HEK293T (cell line): ENCODE measurements at regions not wholly inside any gene's neighbourhood (a gene's known extent, or its start where the extent isn't known, plus 50 kb on each side); places are given as distances from the start of the nearest gene placed in this dataset.

Experiments
- CTCF ChIA-PET: fragments of 350-600 bp; formaldehyde crosslinking; extraction: SDS; loops from one replicate; lab custom pipeline; 2021; ENCODE audit warnings: antibody characterized with exemption, inconsistent platforms; lab: Yijun Ruan, JAX
- POLR2A ChIA-PET: fragments of 350-600 bp; formaldehyde crosslinking; extraction: SDS; loops from one replicate; lab custom pipeline; 2020; ENCODE audit warnings: antibody characterized with exemption, inconsistent platforms; lab: Yijun Ruan, JAX
- DNase-seq: peaks from one replicate; pipeline ENCODE4 v3.0.0; 2012; ENCODE audit warnings: mixed read lengths; ENCODE audit errors: extremely low spot score
- ARNT ChIP-seq: fragments of 450-650 bp; IDR thresholded peaks from 2 replicates; pipeline ENCODE4 v1.6.1; 2017; ENCODE audit warnings: mild to moderate bottlenecking
- BHLHE40 ChIP-seq: fragments of 450-650 bp; IDR thresholded peaks from 2 replicates; pipeline ENCODE4 v1.6.1; 2016; ENCODE audit warnings: mild to moderate bottlenecking, moderate library complexity, borderline replicate concordance
- CTBP1 ChIP-seq: fragments of 450-650 bp; IDR thresholded peaks from 2 replicates; pipeline ENCODE4 v1.6.1; 2016; ENCODE audit warnings: borderline replicate concordance
- ELF4 ChIP-seq: fragments of 450-650 bp; IDR thresholded peaks from 2 replicates; pipeline ENCODE4 v1.6.1; 2017; ENCODE audit warnings: antibody characterized with exemption
- FOXA1 ChIP-seq: fragments of 450-650 bp; IDR thresholded peaks from 2 replicates; pipeline ENCODE4 v1.6.1; 2016; ENCODE audit warnings: mild to moderate bottlenecking
- FOXK2 ChIP-seq: fragments of 450-650 bp; IDR thresholded peaks from 2 replicates; pipeline ENCODE4 v1.6.1; 2016; ENCODE audit warnings: mild to moderate bottlenecking
- FOXM1 ChIP-seq: fragments of 450-650 bp; IDR thresholded peaks from 2 replicates; pipeline ENCODE4 v1.6.1; 2017; ENCODE audit warnings: mild to moderate bottlenecking, borderline replicate concordance
- HDGF ChIP-seq: fragments of 450-650 bp; IDR thresholded peaks from 2 replicates; pipeline ENCODE4 v1.6.1; 2017; ENCODE audit warnings: antibody characterized with exemption, borderline replicate concordance
- L3MBTL2 ChIP-seq: fragments of 450-650 bp; conservative IDR thresholded peaks from 2 replicates; pipeline ENCODE4 v1.6.1; 2016; ENCODE audit warnings: mild to moderate bottlenecking
- LEF1 ChIP-seq: fragments of 450-650 bp; IDR thresholded peaks from 2 replicates; pipeline ENCODE4 v1.6.1; 2017; ENCODE audit warnings: mild to moderate bottlenecking, borderline replicate concordance
- NFRKB ChIP-seq: fragments of 450-650 bp; IDR thresholded peaks from 2 replicates; pipeline ENCODE4 v1.6.1; 2016; ENCODE audit warnings: mild to moderate bottlenecking, moderate library complexity
- PKNOX1 ChIP-seq: fragments of 450-650 bp; IDR thresholded peaks from 2 replicates; pipeline ENCODE4 v1.6.1; 2016
- SP1 ChIP-seq: fragments of 450-650 bp; IDR thresholded peaks from 2 replicates; pipeline ENCODE4 v1.6.1; 2017
- SUZ12 ChIP-seq: fragments of 450-650 bp; IDR thresholded peaks from 2 replicates; pipeline ENCODE4 v1.6.1; 2016; ENCODE audit warnings: mild to moderate bottlenecking
- TARDBP ChIP-seq: fragments of 450-650 bp; IDR thresholded peaks from 2 replicates; pipeline ENCODE4 v1.6.1; 2016
- ZNF384 ChIP-seq: fragments of 450-650 bp; IDR thresholded peaks from 2 replicates; pipeline ENCODE4 v1.6.1; 2016

GRCh38 chr2:226378753-226379705 is 420.6 kb downstream of the IRS1 start:
- POLR2A ChIA-PET: no interaction called here
- TF ChIP-seq SUZ12: no peak
- no peak for TF ChIP-seq HDGF
- TF ChIP-seq PKNOX1: no peak
- TF ChIP-seq FOXA1: no peak
- TF ChIP-seq SP1: no peak
- TF ChIP-seq ZNF384: no peak
- no peak for TF ChIP-seq ELF4
- TF ChIP-seq NFRKB: no peak
- no peak for TF ChIP-seq L3MBTL2
- no peak for TF ChIP-seq FOXM1
- no peak for TF ChIP-seq BHLHE40
- no peak for TF ChIP-seq FOXK2
- TF ChIP-seq LEF1: no peak

GRCh38 chr2:226376516-226377180 is 423.0 kb downstream of the IRS1 start:
- POLR2A ChIA-PET: no interaction called here
- CTCF ChIA-PET: no interaction called here
- TF ChIP-seq SUZ12 (no peak), FOXK2 (no peak), HDGF (no peak), ARNT (no peak)
- no peak for DNase-seq

More at GRCh38 chr2:226378753-226379705, 420.6 kb downstream of the IRS1 start:
- DNase-seq: no peak
- CTCF ChIA-PET: no interaction called here

GRCh38 chr2:226366920-226367319 is 432.7 kb downstream of the IRS1 start:
- no peak for TF ChIP-seq BHLHE40
- no peak for TF ChIP-seq LEF1
- TF ChIP-seq NFRKB: no peak
- TF ChIP-seq FOXM1: no peak
- no peak for TF ChIP-seq ARNT
- no peak for TF ChIP-seq ELF4
- TF ChIP-seq FOXA1: no peak
- no peak for TF ChIP-seq TARDBP
- TF ChIP-seq CTBP1: no peak
- TF ChIP-seq L3MBTL2: no peak
- TF ChIP-seq SP1: no peak
- no peak for TF ChIP-seq FOXK2
- no peak for TF ChIP-seq HDGF
- TF ChIP-seq PKNOX1: no peak
- no peak for TF ChIP-seq ZNF384
- TF ChIP-seq SUZ12: no peak
- CTCF ChIA-PET: interaction anchor here (0.6 kb wide), 1 partner anchor 152 kb away, joined by 3 read pairs; no protein-coding TSS in a partner anchor
- no peak for DNase-seq
- POLR2A ChIA-PET: no interaction called here

- POLR2A ChIA-PET: no interaction called here
- no peak for DNase-seq
- CTCF ChIA-PET: no interaction called here
- TF ChIP-seq BHLHE40: no peak
- no peak for TF ChIP-seq FOXA1
- no peak for TF ChIP-seq NFRKB
- no peak for TF ChIP-seq SP1
- no peak for TF ChIP-seq CTBP1
- TF ChIP-seq LEF1: no peak
- no peak for TF ChIP-seq ELF4
- no peak for TF ChIP-seq SUZ12
- TF ChIP-seq ZNF384: no peak
- no peak for TF ChIP-seq L3MBTL2
- no peak for TF ChIP-seq FOXM1
- no peak for TF ChIP-seq FOXK2
- no peak for TF ChIP-seq ARNT
- no peak for TF ChIP-seq HDGF
- TF ChIP-seq TARDBP: no peak
- no peak for TF ChIP-seq PKNOX1
These were observed 435.4 kb downstream of the IRS1 start for GRCh38 chr2:226364217-226364616.

- no peak for DNase-seq
- ChIA-PET CTCF (no interaction called here), POLR2A (no interaction called here)
- TF ChIP-seq TARDBP (no peak), SUZ12 (no peak), L3MBTL2 (no peak), ZNF384 (no peak), FOXA1 (no peak), BHLHE40 (no peak), ELF4 (no peak), NFRKB (no peak), LEF1 (no peak), SP1 (no peak), PKNOX1 (no peak), CTBP1 (no peak), FOXK2 (no peak), HDGF (no peak), ARNT (no peak), FOXM1 (no peak)
These were observed 436.6 kb downstream of the IRS1 start for GRCh38 chr2:226362980-226363379.
